ENCODE measurements at regions not wholly inside any gene's neighbourhood (a gene's known extent, or its start where the extent isn't known, plus 50 kb on each side); places are given as distances from the start of the nearest gene placed in this dataset.

DNA sequence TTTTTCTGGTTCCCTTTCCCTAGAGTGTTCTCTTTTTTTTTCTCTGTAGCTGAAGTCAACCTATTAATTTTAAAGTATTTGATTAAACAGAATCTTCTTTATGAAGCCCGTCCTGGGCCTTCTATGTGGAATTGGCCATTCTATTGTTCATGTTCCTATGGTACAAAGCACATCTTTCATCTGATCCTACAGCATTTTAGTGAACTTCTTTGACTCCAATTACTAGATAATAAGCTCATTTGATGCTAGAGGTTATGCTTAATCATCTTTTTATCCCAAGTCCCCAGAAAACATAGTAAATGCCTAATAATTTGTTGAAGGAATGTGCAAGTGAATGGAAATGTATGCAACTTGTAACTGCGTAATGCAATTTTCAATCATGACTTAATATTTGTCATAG lies 472.0 kb upstream of the KLF6 start:
- no peak for DNase-seq (ENCODE audit: low read depth)

GRCh38 chr10:4255751-4256150 lies 470.7 kb upstream of the KLF6 start:
- DNase-seq (ENCODE audit: low read depth) = peak; percentile 57
- H3K4me3 ChIP-seq (ENCODE audit: low read length) = no peak overlapping the region
- TF ChIP-seq, protein P1, sequence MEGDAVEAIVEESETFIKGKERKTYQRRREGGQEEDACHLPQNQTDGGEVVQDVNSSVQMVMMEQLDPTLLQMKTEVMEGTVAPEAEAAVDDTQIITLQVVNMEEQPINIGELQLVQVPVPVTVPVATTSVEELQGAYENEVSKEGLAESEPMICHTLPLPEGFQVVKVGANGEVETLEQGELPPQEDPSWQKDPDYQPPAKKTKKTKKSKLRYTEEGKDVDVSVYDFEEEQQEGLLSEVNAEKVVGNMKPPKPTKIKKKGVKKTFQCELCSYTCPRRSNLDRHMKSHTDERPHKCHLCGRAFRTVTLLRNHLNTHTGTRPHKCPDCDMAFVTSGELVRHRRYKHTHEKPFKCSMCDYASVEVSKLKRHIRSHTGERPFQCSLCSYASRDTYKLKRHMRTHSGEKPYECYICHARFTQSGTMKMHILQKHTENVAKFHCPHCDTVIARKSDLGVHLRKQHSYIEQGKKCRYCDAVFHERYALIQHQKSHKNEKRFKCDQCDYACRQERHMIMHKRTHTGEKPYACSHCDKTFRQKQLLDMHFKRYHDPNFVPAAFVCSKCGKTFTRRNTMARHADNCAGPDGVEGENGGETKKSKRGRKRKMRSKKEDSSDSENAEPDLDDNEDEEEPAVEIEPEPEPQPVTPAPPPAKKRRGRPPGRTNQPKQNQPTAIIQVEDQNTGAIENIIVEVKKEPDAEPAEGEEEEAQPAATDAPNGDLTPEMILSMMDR (IDR thresholded peaks at IDR 0.05; ENCODE audit: insufficient read depth, low read depth, low read length, missing control alignments) = no peak

More for the DNA sequence above, 472.0 kb upstream of the KLF6 start:
- TF ChIP-seq, protein P1 (IDR thresholded peaks at IDR 0.05; ENCODE audit: insufficient read depth, low read depth, low read length, missing control alignments) = no peak
- no peak overlapping the region for H3K4me3 ChIP-seq (ENCODE audit: low read length)

- peak; percentile 66 for DNase-seq (ENCODE audit: low read depth)
- TF ChIP-seq, protein P1 (IDR thresholded peaks at IDR 0.05; ENCODE audit: insufficient read depth, low read depth, low read length, missing control alignments) = no peak
- H3K4me3 ChIP-seq (ENCODE audit: low read length) = no peak overlapping the region
Observed at GRCh38 chr10:4254101-4254994, 469.3 kb upstream of the KLF6 start.

GRCh38 chr10:4252701-4253100 lies 467.7 kb upstream of the KLF6 start:
- DNase-seq (ENCODE audit: low read depth) = no peak
- TF ChIP-seq, protein P1 (IDR thresholded peaks at IDR 0.05; ENCODE audit: insufficient read depth, low read depth, low read length, missing control alignments) = no peak

GRCh38 chr10:4250587-4250887 lies 465.5 kb upstream of the KLF6 start:
- H3K4me3 ChIP-seq (ENCODE audit: low read length) = no peak overlapping the region
- no peak for DNase-seq (ENCODE audit: low read depth)
- TF ChIP-seq, protein P1 (IDR thresholded peaks at IDR 0.05; ENCODE audit: insufficient read depth, low read depth, low read length, missing control alignments) = no peak

More at GRCh38 chr10:4252701-4253100, 467.7 kb upstream of the KLF6 start:
- H3K4me3 ChIP-seq (ENCODE audit: low read length) = no peak overlapping the region

DNA sequence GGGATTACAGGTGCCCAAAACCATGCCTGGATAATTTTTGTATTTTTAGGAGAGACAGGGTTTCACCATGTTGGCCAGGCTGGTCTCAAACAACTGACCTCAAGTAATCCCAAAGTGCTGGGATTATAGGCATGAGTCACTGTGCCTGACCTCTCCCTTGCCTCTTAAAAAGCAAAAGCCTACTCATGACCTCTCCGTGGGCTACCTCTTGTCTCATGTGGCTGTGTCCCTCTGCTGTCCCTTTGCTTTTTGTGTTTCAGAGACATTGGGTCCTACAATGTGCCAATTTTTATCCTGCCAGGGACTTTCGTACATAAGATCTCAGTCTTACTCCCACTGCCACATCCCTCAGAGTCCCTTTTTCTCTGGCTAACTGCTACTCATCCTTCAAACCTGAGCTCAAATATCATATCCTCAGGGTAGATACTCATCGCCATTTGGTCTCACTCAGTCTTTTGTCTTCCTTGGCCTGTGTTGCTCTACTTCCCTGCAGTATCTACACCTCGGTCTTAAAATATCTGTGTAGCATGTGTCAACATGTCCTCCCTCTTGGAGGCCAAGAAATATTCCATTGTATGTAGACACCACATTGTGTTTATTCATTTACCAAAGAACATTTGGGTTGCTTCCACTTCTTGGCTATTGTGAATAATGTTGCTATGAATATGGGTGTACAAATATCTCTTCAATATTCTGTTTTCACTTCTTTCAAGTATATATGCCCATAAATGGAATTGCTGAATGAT lies 465.0 kb upstream of the KLF6 start:
- H3K4me3 ChIP-seq (ENCODE audit: low read length) = no peak overlapping the region
- peak; percentile 97 for DNase-seq (ENCODE audit: low read depth)
- TF ChIP-seq, protein P1 (IDR thresholded peaks at IDR 0.05; ENCODE audit: insufficient read depth, low read depth, low read length, missing control alignments) = no peak
